ENCODE measurements at regions not wholly inside any gene's neighbourhood (a gene's known extent, or its start where the extent isn't known, plus 50 kb on each side); places are given as distances from the start of the nearest gene placed in this dataset.
"Not testable (repeated sequence)": the region's sequence is repeated elsewhere in the genome, so short reads cannot be mapped to it uniquely, and the experiment has no call there.

- FAIRE-seq, result no peak
These were observed 497.0 kb downstream of the TMEM121 start for GRCh38 chr14:106023411-106023810.

DNA sequence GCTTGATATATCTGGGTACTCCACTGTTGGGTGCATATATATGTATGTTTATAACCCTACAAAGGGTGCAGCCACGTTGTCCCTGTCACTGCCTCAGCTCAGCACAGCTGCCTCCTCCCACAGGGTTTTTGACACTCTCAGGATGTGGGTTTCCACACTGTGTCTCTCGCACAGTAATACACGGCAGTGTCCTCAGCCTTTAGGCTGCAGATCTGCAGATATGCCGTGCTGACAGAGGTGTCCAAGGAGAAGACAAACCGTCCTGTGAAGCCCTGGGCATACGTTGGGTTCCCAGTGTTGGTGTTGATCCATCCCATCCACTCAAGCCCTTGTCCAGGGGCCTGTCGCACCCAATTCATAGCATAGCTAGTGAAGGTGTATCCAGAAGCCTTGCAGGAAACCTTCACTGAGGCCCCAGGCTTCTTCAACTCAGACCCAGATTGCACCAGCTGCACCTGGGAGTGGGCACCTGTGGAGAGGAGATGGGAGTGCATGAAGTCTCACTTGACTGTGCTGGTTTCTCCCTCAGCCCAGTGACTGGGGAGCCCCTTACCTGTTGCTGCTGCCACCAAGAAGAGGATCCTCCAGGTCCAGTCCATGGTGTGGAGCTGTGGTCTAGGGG lies 498.7 kb downstream of the TMEM121 start:
- FAIRE-seq, result no peak

GRCh38 chr14:106026026-106026425 lies 499.6 kb downstream of the TMEM121 start:
- FAIRE-seq, result no peak

DNA sequence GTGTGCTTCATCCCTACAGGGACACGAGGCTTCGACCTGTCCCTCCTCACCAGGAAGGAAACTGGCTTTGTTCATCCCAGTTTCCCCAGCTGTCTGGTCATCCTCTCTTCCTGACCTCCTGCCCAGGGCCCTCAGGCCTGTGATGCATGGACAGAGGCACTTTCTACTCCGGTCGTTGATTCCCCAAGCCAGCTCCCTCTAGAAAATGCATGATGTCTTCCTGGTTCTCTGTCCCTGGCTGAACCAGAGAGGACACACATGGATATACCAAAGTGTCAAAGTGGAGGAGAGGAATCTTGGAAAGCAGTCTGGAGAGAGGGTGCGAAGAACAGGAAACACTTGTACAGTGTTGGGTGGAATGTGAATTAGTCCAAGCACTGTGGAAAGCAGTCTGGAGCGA lies 501.4 kb downstream of the TMEM121 start:
- not testable (repeated sequence) for FAIRE-seq

DNA sequence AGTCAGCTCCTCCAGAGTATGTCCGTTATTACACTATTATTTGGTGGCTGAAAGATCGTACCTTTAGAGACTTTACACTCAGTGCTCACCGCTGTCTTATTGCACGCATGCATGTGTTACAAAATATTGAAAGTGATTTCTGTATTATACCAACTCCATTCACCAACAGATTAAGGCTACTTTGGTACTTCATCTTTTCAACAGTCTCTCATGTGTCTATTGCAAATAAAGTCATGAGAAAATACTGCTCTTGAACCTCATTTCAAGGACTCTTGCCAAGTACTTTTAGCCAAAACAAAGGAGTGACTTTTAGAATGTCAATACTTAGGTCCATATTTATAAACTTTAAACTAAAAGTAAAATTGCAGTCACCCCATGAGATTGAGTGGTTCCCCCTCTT lies 503.6 kb downstream of the TMEM121 start:
- FAIRE-seq, result no peak

DNA sequence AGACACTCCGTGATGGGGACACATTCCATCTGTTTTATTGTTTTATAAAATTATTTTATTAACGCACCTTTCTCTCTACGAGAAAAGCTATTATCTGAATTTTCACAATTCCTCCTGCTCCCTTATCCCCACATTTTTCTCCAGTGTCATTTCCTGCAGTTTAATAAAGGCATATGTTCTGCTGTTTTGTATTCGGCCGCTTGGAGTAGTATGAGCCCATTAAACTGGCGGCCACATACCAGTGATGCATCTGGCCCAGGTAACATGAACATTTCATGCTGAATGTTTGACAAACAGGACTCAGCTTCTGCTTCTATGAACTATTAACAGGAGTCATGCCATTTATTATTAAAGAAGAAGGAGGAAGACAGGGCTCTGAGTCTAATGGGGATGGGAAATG lies 511.0 kb downstream of the TMEM121 start:
- FAIRE-seq, result no peak

- no peak for FAIRE-seq
These were observed 511.9 kb downstream of the TMEM121 start for GRCh38 chr14:106038263-106038662.

DNA sequence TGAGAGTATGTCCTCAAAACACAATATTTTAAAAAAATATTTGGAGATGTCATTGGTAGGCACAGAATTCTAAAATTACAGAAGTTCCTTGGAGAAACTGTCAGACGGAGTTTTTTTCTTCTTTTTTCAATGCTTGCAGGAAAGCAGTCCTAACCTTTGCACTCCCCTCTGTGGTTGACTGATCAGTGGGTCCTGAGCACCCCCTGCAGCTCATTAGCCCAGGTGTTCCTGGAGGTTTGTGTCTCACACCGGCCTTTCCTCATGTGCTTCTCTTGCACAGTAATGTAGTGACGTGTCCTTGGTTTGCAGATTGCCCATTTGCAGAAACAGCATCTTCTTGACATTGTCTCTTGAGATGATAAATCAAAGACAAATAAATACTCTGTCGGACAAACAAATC lies 513.0 kb downstream of the TMEM121 start:
- no peak for FAIRE-seq

DNA sequence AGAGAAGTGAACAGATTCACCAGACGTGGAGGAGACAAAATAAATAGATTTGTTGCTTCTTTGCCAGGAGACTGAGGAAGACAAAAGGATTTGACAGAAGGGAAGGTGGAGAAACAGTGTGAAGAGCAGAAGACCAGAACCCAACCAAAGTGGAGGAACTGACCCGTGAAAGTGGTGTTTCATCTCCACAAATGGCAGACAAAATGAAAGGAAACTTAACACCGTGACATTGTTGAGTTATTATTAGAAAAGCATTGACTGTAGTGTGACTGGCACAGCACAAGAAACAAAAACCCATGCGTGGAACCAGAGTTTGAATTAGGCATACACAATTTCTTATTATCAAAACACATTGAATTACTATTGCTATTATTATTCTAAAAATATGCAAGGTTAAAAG lies 518.1 kb downstream of the TMEM121 start:
- no peak for FAIRE-seq

DNA sequence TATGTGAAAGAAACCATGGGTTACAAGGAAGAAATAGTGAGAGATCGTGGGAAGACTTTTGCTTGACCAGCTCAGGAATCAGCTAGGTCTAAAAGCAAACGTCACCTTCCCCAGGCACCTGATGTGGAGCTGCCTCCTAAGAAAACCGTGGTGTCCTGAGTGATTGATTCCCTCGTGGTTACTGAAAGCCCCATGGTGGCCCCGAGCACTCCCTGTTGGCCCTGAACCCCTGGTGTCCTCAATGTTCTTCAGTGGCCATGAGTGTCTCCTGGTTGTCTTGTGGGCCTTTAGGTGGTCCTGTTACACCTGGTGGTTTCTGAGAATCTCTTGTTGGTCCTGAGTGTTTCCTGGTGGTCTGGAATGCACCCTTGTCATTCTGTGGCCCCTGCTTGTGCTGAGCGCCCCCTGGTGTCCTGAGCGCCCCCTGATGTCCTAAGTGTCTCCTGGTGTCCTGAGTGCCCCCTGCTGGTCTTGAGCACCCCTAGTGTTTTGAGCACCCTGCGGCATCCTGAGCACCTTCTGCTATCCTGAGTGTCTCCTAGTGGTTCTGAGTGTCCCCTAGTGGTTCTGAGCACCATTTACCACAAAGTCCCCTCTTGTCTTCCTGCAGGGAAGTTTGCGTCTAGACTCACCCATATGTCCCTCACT lies 518.7 kb downstream of the TMEM121 start:
- FAIRE-seq, result no peak

GRCh38 chr14:106051796-106052195 lies 525.4 kb downstream of the TMEM121 start:
- no peak for FAIRE-seq

- no peak for FAIRE-seq
These were observed 528.9 kb downstream of the TMEM121 start for GRCh38 chr14:106055289-106055688.

- no peak for FAIRE-seq
These were observed 532.0 kb downstream of the TMEM121 start for GRCh38 chr14:106058342-106058741.

DNA sequence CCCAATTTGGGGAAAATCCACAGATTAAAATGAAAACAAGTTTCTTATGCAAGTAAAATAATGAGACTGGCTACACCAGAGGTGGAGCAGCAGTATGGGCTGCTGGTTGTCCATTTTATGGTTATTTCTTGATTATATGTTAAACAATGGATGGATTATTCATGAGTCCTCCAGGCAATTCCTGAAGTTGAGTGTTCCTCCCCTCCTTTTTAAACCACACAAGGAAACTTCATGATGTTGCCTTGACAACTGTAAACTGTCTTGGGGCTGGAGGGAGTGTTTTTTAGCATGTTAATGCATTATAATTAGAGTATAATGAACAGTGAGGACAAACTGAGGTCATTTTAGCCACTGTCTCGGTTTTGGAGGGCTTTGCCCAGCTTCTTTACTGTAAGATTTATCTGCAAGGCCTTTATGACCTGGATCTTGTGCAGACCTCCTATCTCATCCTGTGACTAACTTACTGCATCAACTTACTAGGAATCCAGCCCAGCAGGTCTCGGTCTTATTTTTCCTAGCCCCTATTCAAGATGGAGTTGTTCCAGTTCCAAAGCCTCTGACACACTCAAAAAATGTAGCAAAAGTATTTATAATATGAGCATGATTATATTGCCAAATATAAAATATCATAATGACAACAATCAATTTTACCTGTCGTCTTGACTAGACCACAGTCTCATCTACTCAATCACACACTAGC lies 534.0 kb downstream of the TMEM121 start:
- FAIRE-seq, result no peak

- not testable (repeated sequence) for FAIRE-seq
These were observed 535.6 kb downstream of the TMEM121 start for GRCh38 chr14:106061877-106062500.

DNA sequence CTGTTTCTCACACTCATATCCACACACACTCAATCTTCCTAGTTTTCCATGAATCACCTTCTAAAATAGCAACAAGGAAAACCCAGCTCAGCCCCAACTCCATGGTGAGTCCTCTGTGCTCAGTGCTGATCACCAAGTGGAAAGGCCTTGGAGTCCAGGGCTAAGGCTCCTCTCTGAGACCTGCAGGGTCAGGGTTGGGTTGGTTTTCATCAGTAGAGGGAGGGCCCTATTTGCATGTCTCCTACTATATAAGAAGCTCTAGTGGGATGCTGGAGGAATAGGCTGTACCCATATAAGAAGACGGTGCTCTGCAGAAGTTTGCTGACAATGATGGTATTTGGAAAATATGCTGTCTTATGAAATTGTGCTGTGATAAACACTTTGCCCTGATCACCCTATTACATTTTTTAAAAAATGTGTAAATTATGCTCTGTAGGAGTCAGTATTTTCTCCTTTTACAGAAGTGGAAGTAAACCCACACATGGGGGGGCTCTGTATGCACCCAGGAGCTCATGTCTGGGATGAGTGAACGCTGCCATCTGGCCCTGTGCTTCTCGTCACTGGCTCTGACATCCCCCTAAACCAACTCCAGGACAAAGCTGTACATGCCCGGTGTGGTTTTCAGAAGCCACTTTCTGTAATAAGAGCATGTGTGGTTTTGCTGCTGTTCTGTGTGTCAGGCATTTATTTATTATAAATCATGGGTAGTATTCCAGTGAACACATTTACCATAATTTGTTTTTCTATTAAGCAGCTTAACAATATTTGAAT lies 536.3 kb downstream of the TMEM121 start:
- FAIRE-seq, result no peak

- no peak for FAIRE-seq
These were observed 541.6 kb downstream of the TMEM121 start for GRCh38 chr14:106067935-106068334.

GRCh38 chr14:106069804-106070625 lies 543.6 kb downstream of the TMEM121 start:
- no peak for FAIRE-seq

GRCh38 chr14:106080922-106081321 lies 554.5 kb downstream of the TMEM121 start:
- no peak for FAIRE-seq

DNA sequence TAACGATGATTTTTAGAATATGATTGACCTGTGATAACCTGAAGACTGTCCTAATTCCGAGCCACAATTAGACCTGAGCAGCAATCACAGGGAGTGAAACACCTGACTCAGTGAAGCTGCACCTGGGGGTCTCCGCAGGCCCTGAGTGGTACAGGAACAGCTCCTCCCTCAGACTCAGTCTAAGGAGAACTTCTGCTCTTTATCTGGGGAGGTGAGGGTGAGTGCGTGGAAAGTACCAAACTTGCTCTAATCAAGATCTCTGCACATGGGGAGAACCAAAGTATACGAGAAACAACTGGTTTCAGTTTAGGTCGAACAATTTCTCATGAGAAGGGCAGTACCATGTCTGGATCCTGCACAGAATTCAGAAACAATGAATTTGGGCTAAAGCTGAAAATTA lies 555.3 kb downstream of the TMEM121 start:
- not testable (repeated sequence) for FAIRE-seq

DNA sequence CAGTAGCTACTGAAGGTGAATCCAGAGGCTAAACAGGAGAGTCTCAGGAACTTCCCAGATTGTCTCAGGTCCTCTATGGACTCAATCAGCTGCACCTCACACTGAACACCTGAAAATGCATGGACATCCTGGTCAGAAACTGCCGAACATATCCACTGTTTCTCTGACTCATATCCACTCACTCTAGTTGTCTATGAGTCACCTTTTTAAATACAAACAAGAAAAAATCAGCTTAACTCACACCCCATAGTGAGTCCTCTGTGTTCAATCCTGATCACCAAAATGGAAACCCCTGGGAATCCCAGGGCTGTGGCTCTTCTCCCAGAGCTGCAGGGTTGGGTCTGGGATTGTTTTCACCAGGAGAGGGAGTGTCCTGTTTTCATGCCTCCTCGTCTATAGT lies 556.7 kb downstream of the TMEM121 start:
- FAIRE-seq, result no peak

GRCh38 chr14:106087837-106088236 lies 561.5 kb downstream of the TMEM121 start:
- FAIRE-seq, result no peak
